AG08396 (cell line): ENCODE measurements at regions not wholly inside any gene's neighbourhood (a gene's known extent, or its start where the extent isn't known, plus 50 kb on each side); places are given as distances from the start of the nearest gene placed in this dataset.

Experiments used
- DNase-seq: peaks from one replicate; pipeline ENCODE4 v3.0.0; 2012; ENCODE audit warnings: low spot score, mixed read lengths

GRCh38 chr12:107402041-107403022 is 283.3 kb upstream of the PWP1 start:
- peak; percentile 58 for DNase-seq

DNA sequence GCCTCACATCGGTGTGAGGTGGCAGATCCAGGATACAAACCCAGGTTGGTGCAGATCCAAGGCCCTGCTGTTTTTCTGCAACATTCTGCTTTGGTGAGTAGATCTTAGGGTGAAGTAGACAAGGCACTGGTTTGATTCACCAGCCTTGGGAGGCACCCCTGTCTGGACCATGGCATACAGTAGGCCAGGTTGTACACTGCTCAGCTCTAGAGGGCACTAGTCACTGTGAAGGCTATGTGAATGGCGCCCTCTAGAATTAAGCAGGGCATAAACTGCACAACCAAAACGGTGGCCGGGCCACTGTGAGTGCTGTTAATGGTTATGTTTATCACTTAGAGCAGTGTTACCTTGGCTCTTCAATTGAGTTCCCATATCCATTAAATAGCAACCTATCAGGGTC is 280.6 kb upstream of the PWP1 start:
- peak; percentile 15 for DNase-seq

DNA sequence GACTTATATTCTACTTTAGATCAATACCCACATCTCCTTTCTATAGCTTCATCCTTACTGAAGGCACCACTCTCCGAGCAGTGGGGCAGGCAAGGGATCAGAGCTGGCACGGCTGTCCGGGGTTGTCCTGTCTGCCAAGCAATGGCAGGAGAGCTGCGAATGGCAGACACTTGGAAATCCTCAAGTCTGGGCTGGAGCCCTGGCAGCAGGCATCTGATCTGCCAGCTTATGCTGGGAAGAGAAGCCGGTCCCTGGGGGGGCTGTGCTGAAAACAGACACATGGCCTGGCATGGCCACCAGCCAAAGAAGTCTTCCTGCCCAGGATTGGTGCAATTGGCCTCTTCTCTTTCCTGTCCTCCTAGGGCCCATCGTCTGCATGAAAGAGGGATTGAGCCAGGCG is 280.2 kb upstream of the PWP1 start:
- DNase-seq, result no peak

GRCh38 chr12:107406932-107407331 is 278.7 kb upstream of the PWP1 start:
- DNase-seq, result no peak

- peak; percentile 79 for DNase-seq
Observed at GRCh38 chr12:107411792-107412535, 273.6 kb upstream of the PWP1 start.

DNA sequence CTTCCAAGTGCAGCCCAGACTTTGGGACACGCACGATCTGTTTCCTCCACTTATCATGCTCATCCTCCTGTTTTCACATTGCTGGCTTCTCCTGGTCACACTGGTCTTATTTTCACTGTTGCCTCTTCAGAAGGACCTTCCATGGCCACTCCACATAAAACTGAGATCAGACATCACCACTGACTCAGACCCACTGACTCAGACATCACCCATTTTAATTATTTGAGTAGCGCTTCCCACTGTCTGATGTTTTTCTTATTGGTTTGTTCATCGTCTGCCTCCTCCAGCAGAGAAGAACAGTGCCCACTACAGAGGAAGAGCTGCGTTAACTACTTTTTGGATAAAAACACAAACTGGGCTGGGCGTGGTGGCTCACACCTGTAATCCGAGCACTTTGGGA is 270.5 kb upstream of the PWP1 start:
- peak; percentile 55 for DNase-seq

- no peak for DNase-seq
Observed at GRCh38 chr12:107415834-107416233, 269.8 kb upstream of the PWP1 start.

DNA sequence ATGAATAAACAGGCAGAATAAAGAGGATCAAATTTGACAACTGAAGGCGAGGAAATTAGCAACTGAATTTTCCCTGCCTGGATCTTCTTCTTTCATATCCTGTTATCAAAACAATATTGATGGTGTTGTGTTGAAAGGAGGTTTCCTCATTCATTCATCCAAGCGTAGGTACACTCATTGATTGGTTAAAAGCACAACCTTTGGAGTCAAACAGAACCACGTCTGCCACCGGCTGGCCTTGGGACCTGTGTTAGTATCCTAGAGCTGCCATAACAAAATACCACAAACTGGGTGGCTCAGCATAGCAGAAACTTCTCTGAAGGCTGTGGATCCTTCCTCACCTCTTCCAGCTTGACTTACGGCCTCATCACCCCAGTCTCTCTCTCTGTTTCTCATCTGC is 268.6 kb upstream of the PWP1 start:
- no peak for DNase-seq

- DNase-seq, result no peak
Observed at GRCh38 chr12:107418981-107419380, 266.6 kb upstream of the PWP1 start.

DNA sequence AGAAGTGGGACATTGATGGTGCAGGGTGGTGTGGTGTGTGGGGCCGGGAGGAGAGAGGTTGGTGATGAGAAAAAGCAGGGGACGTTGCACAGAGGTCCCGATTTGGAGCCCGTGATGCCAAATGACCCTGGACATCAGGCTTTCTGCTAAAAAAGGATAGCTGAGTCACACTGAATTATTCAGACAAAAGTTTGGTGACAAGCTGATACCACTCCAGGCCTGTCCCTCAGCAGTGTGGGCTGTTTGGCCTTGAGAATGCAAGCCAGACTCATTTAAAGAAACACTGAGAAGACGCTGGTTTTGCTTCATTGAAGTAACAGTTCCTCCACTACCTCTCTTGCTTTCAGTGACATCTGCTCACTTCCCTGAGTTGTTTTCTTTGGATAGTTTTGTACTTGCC is 262.1 kb upstream of the PWP1 start:
- no peak for DNase-seq

GRCh38 chr12:107429006-107429705 is 256.4 kb upstream of the PWP1 start:
- DNase-seq, result no peak

GRCh38 chr12:107431942-107432341 is 253.7 kb upstream of the PWP1 start:
- DNase-seq, result no peak

GRCh38 chr12:107435072-107435471 is 250.5 kb upstream of the PWP1 start:
- DNase-seq, result no peak

GRCh38 chr12:107435520-107435919 is 250.1 kb upstream of the PWP1 start:
- no peak for DNase-seq

GRCh38 chr12:107436376-107436775 is 249.2 kb upstream of the PWP1 start:
- DNase-seq, result peak; percentile 72

GRCh38 chr12:107436836-107437235 is 248.8 kb upstream of the PWP1 start:
- DNase-seq, result no peak

DNA sequence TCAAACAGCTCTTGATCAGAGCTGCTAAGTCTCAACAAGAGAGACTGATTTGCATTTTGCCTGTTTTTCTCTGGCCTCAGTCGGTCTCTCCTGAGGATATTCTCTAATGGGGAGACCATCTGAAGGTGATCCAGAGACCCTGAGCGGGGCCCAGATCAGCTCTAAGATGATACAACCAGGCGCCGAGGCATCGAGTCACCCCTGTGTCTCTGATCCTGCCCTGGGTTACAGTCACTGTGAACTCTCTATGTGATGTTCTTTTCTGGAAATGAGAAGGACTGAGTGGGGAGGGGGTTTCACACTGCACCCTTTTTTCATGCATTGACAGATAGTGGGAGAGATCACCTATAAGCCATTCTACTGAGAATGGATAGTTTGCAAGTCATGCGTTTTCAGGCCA is 247.6 kb upstream of the PWP1 start:
- DNase-seq, result no peak

GRCh38 chr12:107439026-107439738 is 246.4 kb upstream of the PWP1 start:
- no peak for DNase-seq

- no peak for DNase-seq
Observed at GRCh38 chr12:107440606-107441005, 245.0 kb upstream of the PWP1 start.

GRCh38 chr12:107441665-107442300 is 243.8 kb upstream of the PWP1 start:
- peak; percentile 53 for DNase-seq

DNA sequence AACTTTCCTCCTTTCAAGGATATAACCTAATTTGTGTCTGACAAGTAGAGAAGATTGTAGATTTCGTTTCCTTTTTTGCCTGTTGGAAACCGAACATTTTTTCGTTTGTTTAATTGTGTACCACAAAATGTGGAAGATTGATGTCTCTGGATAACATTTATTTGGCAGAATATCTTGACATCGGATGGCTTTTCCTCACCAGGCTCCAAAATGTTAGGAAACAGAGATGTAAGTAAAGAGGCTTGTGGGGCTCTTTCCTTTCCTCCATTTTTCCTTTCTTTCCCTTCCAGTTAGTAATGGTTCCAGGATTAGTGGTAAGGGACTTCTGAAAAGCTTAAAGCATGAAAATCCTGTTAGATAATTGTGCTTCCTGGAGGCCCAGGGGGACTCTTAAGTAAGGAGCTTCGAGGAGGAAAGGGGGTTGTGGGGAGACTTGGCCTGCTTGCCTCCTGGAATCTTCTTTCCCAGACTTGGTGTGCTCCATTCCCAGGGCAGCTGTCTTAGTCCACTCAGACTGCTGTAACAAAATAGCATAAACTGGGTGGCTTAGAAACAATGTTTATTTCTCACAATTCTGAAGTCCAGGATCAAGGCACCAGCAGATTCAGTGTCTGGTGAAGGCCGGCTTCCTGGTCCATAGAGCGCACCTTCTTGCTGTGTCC is 243.1 kb upstream of the PWP1 start:
- DNase-seq, result no peak
